Trophoblast cell (in vitro differentiated cells and primary cell): ENCODE measurements at regions not wholly inside any gene's neighbourhood (a gene's known extent, or its start where the extent isn't known, plus 50 kb on each side); places are given as distances from the start of the nearest gene placed in this dataset.
"Not testable (repeated sequence)": the region's sequence is repeated elsewhere in the genome, so short reads cannot be mapped to it uniquely, and the experiment has no call there.

ENCODE experiments used
- DNase-seq, 2 donors: peaks; one replicate each; pipeline ENCODE4 v3.0.0-alpha.2; 2016
- H2AFZ ChIP-seq: 2 replicates; pipeline ENCODE4 v1.6.1; 2013; ENCODE audit warnings: low read length, moderate library complexity, mild to moderate bottlenecking; ENCODE audit not compliant: insufficient read depth, poor library complexity
- H2AK5ac ChIP-seq: 2 replicates; pipeline ENCODE4 v1.6.1; 2013; ENCODE audit warnings: mild to moderate bottlenecking, low read length
- H2BK120ac ChIP-seq: 2 replicates; pipeline ENCODE4 v1.6.1; 2013; ENCODE audit warnings: low read length, mild to moderate bottlenecking, moderate library complexity; ENCODE audit not compliant: insufficient read depth, poor library complexity
- H2BK12ac ChIP-seq: 2 replicates; pipeline ENCODE4 v1.6.1; 2013; ENCODE audit warnings: mild to moderate bottlenecking, low read length, moderate library complexity
- H2BK5ac ChIP-seq: 2 replicates; pipeline ENCODE4 v1.6.1; 2013; ENCODE audit warnings: low read length, low read depth, moderate library complexity, mild to moderate bottlenecking; ENCODE audit not compliant: poor library complexity
- H3K14ac ChIP-seq: 2 replicates; pipeline ENCODE4 v1.6.1; 2013; ENCODE audit warnings: mild to moderate bottlenecking, low read length
- H3K18ac ChIP-seq: 2 replicates; pipeline ENCODE4 v1.6.1; 2013; ENCODE audit warnings: mild to moderate bottlenecking, low read length
- H3K23ac ChIP-seq: 2 replicates; pipeline ENCODE4 v1.6.1; 2013; ENCODE audit warnings: low read length
- H3K27ac ChIP-seq: 2 replicates; pipeline ENCODE4 v1.5.1; 2013; ENCODE audit warnings: low read depth, mild to moderate bottlenecking, inconsistent platforms, low read length, moderate library complexity
- H3K27me3 ChIP-seq: 2 replicates; pipeline ENCODE4 v1.6.1; 2013; ENCODE audit warnings: inconsistent platforms, mild to moderate bottlenecking, low read length, moderate library complexity; ENCODE audit not compliant: insufficient read depth
- H3K36me3 ChIP-seq, 2 experiments: 1 replicate in 1 of 2; 2 replicates in 1 of 2; pipeline ENCODE4 v1.6.1; 2013; ENCODE audit warnings: low read length in 2 of 2, mild to moderate bottlenecking in 2 of 2, moderate library complexity in 1 of 2; ENCODE audit not compliant: insufficient read depth in 2 of 2, control insufficient read depth in 1 of 2
- H3K4ac ChIP-seq: 2 replicates; pipeline ENCODE4 v1.6.1; 2013; ENCODE audit warnings: low read depth, mild to moderate bottlenecking, low read length, moderate library complexity
- H3K4me1 ChIP-seq, 2 experiments: 1 replicate in 1 of 2; 2 replicates in 1 of 2; pipeline ENCODE4 v1.6.1; 2013; ENCODE audit warnings: low read length in 2 of 2, mild to moderate bottlenecking in 2 of 2, moderate library complexity in 1 of 2; ENCODE audit not compliant: insufficient read depth in 2 of 2, control insufficient read depth in 1 of 2
- H3K4me2 ChIP-seq: 2 replicates; pipeline ENCODE4 v1.6.1; 2013; ENCODE audit warnings: inconsistent platforms, mild to moderate bottlenecking, low read length, moderate library complexity
- H3K4me3 ChIP-seq: 2 replicates; pipeline ENCODE4 v1.5.1; 2013; ENCODE audit warnings: mild to moderate bottlenecking, low read depth, low read length, inconsistent platforms
- H3K79me1 ChIP-seq: one replicate; pipeline ENCODE4 v1.6.1; 2013; ENCODE audit warnings: low read length
- H3K79me2 ChIP-seq: 2 replicates; pipeline ENCODE4 v1.6.1; 2013; ENCODE audit warnings: low read length, mild to moderate bottlenecking; ENCODE audit not compliant: control insufficient read depth, insufficient read depth, poor library complexity
- H3K9ac ChIP-seq: 2 replicates; pipeline ENCODE4 v1.6.1; 2013; ENCODE audit warnings: mild to moderate bottlenecking, low read length
- H3K9me3 ChIP-seq: 2 replicates; pipeline ENCODE4 v1.6.1; 2013; ENCODE audit warnings: low read depth, mild to moderate bottlenecking, control low read depth, inconsistent platforms, low read length; ENCODE audit not compliant: insufficient read depth
- H4K12ac ChIP-seq: 2 replicates; pipeline ENCODE4 v1.6.1; 2013; ENCODE audit warnings: low read depth, mild to moderate bottlenecking, low read length, moderate library complexity
- H4K8ac ChIP-seq: 2 replicates; pipeline ENCODE4 v1.6.1; 2013; ENCODE audit warnings: low read depth, mild to moderate bottlenecking, low read length, moderate library complexity
- H4K91ac ChIP-seq: one replicate; pipeline ENCODE4 v1.6.1; 2013; ENCODE audit warnings: low read depth, mild to moderate bottlenecking, low read length, moderate library complexity
- WGBS: extraction: QIAGEN DNeasy Blood & Tissue Kit; methylation state at CpG from one replicate; pipeline ENCODE4 v1.1.7; 2013; ENCODE audit warnings: missing lambda C conversion rate; ENCODE audit not compliant: insufficient read length, insufficient coverage; ENCODE audit errors: extremely low coverage; 5-methylcytosine and 5-hydroxymethylcytosine counted together

GRCh38 chr16:21368973-21369942, 91.2 kb upstream of the CRYM start:
- H3K23ac ChIP-seq, H3K9ac ChIP-seq, DNase-seq, H3K4me1 ChIP-seq, H2BK120ac ChIP-seq, H3K27me3 ChIP-seq, H3K18ac ChIP-seq, H3K14ac ChIP-seq, H3K79me2 ChIP-seq, H4K91ac ChIP-seq, H2AFZ ChIP-seq, H3K36me3 ChIP-seq, H3K79me1 ChIP-seq, H2BK5ac ChIP-seq, H2AK5ac ChIP-seq, H3K27ac ChIP-seq, H3K4ac ChIP-seq, H4K8ac ChIP-seq, H3K9me3 ChIP-seq, H3K4me3 ChIP-seq, H3K4me2 ChIP-seq, H4K12ac ChIP-seq, H2BK12ac ChIP-seq: not testable (repeated sequence)
- no CpG with 5 or more reads among the region's 5 CpGs for WGBS

- not testable (repeated sequence) for H3K79me2 ChIP-seq, H2BK12ac ChIP-seq, H4K12ac ChIP-seq, H3K23ac ChIP-seq, DNase-seq, H3K14ac ChIP-seq, H2AFZ ChIP-seq, H3K79me1 ChIP-seq, H3K4me2 ChIP-seq, H3K36me3 ChIP-seq, H2AK5ac ChIP-seq, H3K9me3 ChIP-seq, H2BK120ac ChIP-seq, H3K18ac ChIP-seq, H3K27ac ChIP-seq, H3K4me1 ChIP-seq, H3K4ac ChIP-seq, H3K27me3 ChIP-seq, H2BK5ac ChIP-seq, H4K8ac ChIP-seq, H4K91ac ChIP-seq, H3K4me3 ChIP-seq, H3K9ac ChIP-seq
- WGBS: no CpG with 5 or more reads among the region's 9 CpGs
These were observed 89.8 kb upstream of the CRYM start for GRCh38 chr16:21367733-21368421.

- no CpG with 5 or more reads among the region's 2 CpGs for WGBS
- H2AFZ ChIP-seq, H3K4me2 ChIP-seq, H4K12ac ChIP-seq, H3K79me2 ChIP-seq, H3K36me3 ChIP-seq, H3K27me3 ChIP-seq, H2BK120ac ChIP-seq, H2BK5ac ChIP-seq, H4K91ac ChIP-seq, H3K9ac ChIP-seq, H3K18ac ChIP-seq, H3K9me3 ChIP-seq, H3K14ac ChIP-seq, DNase-seq, H3K4ac ChIP-seq, H3K4me3 ChIP-seq, H4K8ac ChIP-seq, H2BK12ac ChIP-seq, H3K4me1 ChIP-seq, H3K79me1 ChIP-seq, H2AK5ac ChIP-seq, H3K23ac ChIP-seq, H3K27ac ChIP-seq: not testable (repeated sequence)
These were observed 88.9 kb upstream of the CRYM start for GRCh38 chr16:21366998-21367397.

GRCh38 chr16:21365541-21365940, 87.5 kb upstream of the CRYM start:
- not testable (repeated sequence) for H3K79me2 ChIP-seq, H2AK5ac ChIP-seq, H3K4me2 ChIP-seq, H4K8ac ChIP-seq, H3K4me1 ChIP-seq, H3K27me3 ChIP-seq, H2BK12ac ChIP-seq, H3K36me3 ChIP-seq, H3K4ac ChIP-seq, H3K18ac ChIP-seq, H4K91ac ChIP-seq, H2AFZ ChIP-seq, H3K79me1 ChIP-seq, H2BK5ac ChIP-seq, DNase-seq, H3K23ac ChIP-seq, H3K27ac ChIP-seq, H4K12ac ChIP-seq, H3K4me3 ChIP-seq, H3K14ac ChIP-seq, H3K9me3 ChIP-seq, H3K9ac ChIP-seq, H2BK120ac ChIP-seq
- WGBS: no CpG with 5 or more reads among the region's 4 CpGs
